ENCODE measurements at regions not wholly inside any gene's neighbourhood (a gene's known extent, or its start where the extent isn't known, plus 50 kb on each side); places are given as distances from the start of the nearest gene placed in this dataset.

- ChIA-PET CTCF (no interaction called here), POLR2A (no interaction called here)
- Histone ChIP-seq H3K4me3 (ENCODE audit: low read depth, low read length) (no peak overlapping the region), H3K9me3 (ENCODE audit: control insufficient read depth, insufficient read depth, low read length) (no peaks in the 10 kb centered on the region), H3K27me3 (ENCODE audit: control insufficient read depth, insufficient read depth, low read length) (no peaks in the 10 kb centered on the region), H3K27ac (ENCODE audit: low read depth, low read length) (no peak overlapping the region)
- no peak for DNase-seq (ENCODE audit: low read depth, low spot score)
- TF ChIP-seq, protein P1, sequence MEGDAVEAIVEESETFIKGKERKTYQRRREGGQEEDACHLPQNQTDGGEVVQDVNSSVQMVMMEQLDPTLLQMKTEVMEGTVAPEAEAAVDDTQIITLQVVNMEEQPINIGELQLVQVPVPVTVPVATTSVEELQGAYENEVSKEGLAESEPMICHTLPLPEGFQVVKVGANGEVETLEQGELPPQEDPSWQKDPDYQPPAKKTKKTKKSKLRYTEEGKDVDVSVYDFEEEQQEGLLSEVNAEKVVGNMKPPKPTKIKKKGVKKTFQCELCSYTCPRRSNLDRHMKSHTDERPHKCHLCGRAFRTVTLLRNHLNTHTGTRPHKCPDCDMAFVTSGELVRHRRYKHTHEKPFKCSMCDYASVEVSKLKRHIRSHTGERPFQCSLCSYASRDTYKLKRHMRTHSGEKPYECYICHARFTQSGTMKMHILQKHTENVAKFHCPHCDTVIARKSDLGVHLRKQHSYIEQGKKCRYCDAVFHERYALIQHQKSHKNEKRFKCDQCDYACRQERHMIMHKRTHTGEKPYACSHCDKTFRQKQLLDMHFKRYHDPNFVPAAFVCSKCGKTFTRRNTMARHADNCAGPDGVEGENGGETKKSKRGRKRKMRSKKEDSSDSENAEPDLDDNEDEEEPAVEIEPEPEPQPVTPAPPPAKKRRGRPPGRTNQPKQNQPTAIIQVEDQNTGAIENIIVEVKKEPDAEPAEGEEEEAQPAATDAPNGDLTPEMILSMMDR (IDR thresholded peaks at IDR 0.05; ENCODE audit: low read depth, low read length), result no peak
These were observed 100.5 kb downstream of the BLTP1 start for GRCh38 chr4:122252584-122252983.

- ChIA-PET CTCF (no interaction called here), POLR2A (no interaction called here)
- Histone ChIP-seq H3K9me3 (ENCODE audit: control insufficient read depth, insufficient read depth, low read length) (no peaks in the 10 kb centered on the region), H3K4me3 (ENCODE audit: low read depth, low read length) (no peak overlapping the region), H3K27me3 (ENCODE audit: control insufficient read depth, insufficient read depth, low read length) (no peaks in the 10 kb centered on the region), H3K27ac (ENCODE audit: low read depth, low read length) (no peak overlapping the region)
- TF ChIP-seq, protein P1 (IDR thresholded peaks at IDR 0.05; ENCODE audit: low read depth, low read length), result no peak
- DNase-seq (ENCODE audit: low read depth, low spot score), result no peak
These were observed 107.7 kb downstream of the BLTP1 start for GRCh38 chr4:122259849-122260248.

- TF ChIP-seq, protein P1 (IDR thresholded peaks at IDR 0.05; ENCODE audit: low read depth, low read length), result no peak
- ChIA-PET CTCF (interaction anchor here (2.5 kb wide), 1 partner anchor 376 kb away, joined by 5 read pairs; no protein-coding TSS in a partner anchor), POLR2A (no interaction called here)
- H3K27me3 ChIP-seq (ENCODE audit: control insufficient read depth, insufficient read depth, low read length), result no peaks in the 10 kb centered on the region
- no peak overlapping the region for H3K4me3 ChIP-seq (ENCODE audit: low read depth, low read length)
- no peaks in the 10 kb centered on the region for H3K9me3 ChIP-seq (ENCODE audit: control insufficient read depth, insufficient read depth, low read length)
- H3K27ac ChIP-seq (ENCODE audit: low read depth, low read length), result no peak overlapping the region
- no peak for DNase-seq (ENCODE audit: low read depth, low spot score)
These were observed 102.5 kb upstream of the ADAD1 start for GRCh38 chr4:122276359-122276758.

GRCh38 chr4:122278976-122279375 lies 99.8 kb upstream of the ADAD1 start:
- H3K4me3 ChIP-seq (ENCODE audit: low read depth, low read length), result no peak overlapping the region
- H3K9me3 ChIP-seq (ENCODE audit: control insufficient read depth, insufficient read depth, low read length), result no peaks in the 10 kb centered on the region
- H3K27ac ChIP-seq (ENCODE audit: low read depth, low read length), result no peak overlapping the region
- ChIA-PET POLR2A (no interaction called here), CTCF (no interaction called here)
- DNase-seq (ENCODE audit: low read depth, low spot score), result no peak
- TF ChIP-seq, protein P1 (IDR thresholded peaks at IDR 0.05; ENCODE audit: low read depth, low read length), result no peak
- H3K27me3 ChIP-seq (ENCODE audit: control insufficient read depth, insufficient read depth, low read length), result no peaks in the 10 kb centered on the region

GRCh38 chr4:122279670-122280069 lies 99.1 kb upstream of the ADAD1 start:
- no peak overlapping the region for H3K4me3 ChIP-seq (ENCODE audit: low read depth, low read length)
- no peaks in the 10 kb centered on the region for H3K9me3 ChIP-seq (ENCODE audit: control insufficient read depth, insufficient read depth, low read length)
- CTCF ChIA-PET, result no interaction called here
- H3K27me3 ChIP-seq (ENCODE audit: control insufficient read depth, insufficient read depth, low read length), result no peaks in the 10 kb centered on the region
- no peak overlapping the region for H3K27ac ChIP-seq (ENCODE audit: low read depth, low read length)
- POLR2A ChIA-PET, result no interaction called here
- TF ChIP-seq, protein P1 (IDR thresholded peaks at IDR 0.05; ENCODE audit: low read depth, low read length), result no peak
- no peak for DNase-seq (ENCODE audit: low read depth, low spot score)
